Fibroblast of mammary gland (primary cell): ENCODE measurements at regions not wholly inside any gene's neighbourhood (a gene's known extent, or its start where the extent isn't known, plus 50 kb on each side); places are given as distances from the start of the nearest gene placed in this dataset.

ENCODE experiments used
- DNase-seq: peaks from one replicate; pipeline ENCODE4 v3.0.0-alpha.2; 2010; ENCODE audit warnings: low read depth
- H3K4me3 ChIP-seq: 2 replicates; pipeline ENCODE4 v1.5.1; 2011; ENCODE audit warnings: low read depth, mild to moderate bottlenecking, low read length, moderate library complexity; ENCODE audit not compliant: control insufficient read depth
- TF ChIP-seq, protein P1 (sequence below): conservative IDR thresholded peaks from 2 replicates; pipeline ENCODE4 v1.5.1; 2011; ENCODE audit warnings: low read depth, low read length, inconsistent platforms; ENCODE audit not compliant: control insufficient read depth, insufficient read depth

DNA sequence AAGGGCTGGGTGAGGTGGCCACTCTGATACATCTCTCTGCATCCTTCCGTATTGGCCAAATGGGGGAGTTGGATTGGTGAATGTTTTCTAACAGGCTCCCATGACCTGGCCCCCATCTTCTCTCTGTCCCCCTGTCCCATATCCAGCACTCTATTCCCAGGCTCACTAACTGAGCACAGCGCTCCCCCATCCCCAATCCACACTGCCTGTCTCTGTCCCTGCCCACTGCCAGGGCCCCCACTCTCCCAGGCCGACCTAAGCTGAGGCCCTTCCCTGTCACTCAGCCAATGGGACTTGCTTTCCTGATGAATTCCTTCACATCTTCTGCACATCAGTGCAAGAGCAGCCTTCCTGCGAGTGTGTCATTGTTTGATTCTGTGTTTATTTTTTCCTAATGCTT lies 216.8 kb upstream of the MYT1L start:
- no peak for DNase-seq
- H3K4me3 ChIP-seq = no peak overlapping the region
- TF ChIP-seq, protein P1, sequence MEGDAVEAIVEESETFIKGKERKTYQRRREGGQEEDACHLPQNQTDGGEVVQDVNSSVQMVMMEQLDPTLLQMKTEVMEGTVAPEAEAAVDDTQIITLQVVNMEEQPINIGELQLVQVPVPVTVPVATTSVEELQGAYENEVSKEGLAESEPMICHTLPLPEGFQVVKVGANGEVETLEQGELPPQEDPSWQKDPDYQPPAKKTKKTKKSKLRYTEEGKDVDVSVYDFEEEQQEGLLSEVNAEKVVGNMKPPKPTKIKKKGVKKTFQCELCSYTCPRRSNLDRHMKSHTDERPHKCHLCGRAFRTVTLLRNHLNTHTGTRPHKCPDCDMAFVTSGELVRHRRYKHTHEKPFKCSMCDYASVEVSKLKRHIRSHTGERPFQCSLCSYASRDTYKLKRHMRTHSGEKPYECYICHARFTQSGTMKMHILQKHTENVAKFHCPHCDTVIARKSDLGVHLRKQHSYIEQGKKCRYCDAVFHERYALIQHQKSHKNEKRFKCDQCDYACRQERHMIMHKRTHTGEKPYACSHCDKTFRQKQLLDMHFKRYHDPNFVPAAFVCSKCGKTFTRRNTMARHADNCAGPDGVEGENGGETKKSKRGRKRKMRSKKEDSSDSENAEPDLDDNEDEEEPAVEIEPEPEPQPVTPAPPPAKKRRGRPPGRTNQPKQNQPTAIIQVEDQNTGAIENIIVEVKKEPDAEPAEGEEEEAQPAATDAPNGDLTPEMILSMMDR = no peak

DNA sequence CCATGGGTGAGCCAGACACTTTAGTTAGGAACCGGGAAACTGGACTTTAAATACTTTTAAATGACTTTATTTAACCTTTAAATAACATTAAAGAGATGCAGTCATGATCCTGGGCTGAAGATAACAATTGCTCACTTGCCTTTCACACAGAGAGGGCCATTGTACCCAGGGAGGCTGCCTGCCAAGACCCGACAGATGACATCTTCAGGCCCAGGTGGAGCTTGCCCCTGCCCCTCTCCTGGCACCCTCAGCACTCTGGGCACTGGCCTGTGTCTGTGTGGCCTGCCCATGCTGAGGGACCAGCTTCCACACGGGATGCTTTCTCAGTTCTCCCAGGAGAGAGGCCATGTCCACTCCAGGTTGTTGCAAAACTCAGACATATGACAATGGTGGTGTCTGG lies 216.4 kb upstream of the MYT1L start:
- H3K4me3 ChIP-seq = no peak overlapping the region
- no peak for DNase-seq
- TF ChIP-seq, protein P1 = no peak

DNA sequence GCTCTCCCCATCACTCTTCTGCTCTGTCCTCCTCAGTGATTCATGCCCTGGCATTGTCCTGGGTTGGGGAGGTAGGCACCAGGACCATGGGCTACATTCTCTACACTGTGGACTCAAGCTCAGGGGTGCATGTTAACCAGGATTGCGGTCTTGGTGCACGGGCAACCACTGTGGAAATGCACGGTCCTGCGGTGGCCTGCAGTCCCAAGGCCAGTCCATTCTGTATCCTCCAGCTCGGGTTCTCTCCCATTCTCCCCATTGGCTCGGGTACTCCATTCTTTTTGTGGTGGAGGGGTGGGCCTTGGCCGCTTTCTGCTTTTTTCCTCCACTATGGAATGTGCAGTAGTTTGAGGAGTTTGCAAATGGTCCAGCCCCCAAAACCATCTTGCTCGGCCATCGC lies 215.0 kb upstream of the MYT1L start:
- DNase-seq = no peak
- H3K4me3 ChIP-seq = no peak overlapping the region
- TF ChIP-seq, protein P1 = no peak

DNA sequence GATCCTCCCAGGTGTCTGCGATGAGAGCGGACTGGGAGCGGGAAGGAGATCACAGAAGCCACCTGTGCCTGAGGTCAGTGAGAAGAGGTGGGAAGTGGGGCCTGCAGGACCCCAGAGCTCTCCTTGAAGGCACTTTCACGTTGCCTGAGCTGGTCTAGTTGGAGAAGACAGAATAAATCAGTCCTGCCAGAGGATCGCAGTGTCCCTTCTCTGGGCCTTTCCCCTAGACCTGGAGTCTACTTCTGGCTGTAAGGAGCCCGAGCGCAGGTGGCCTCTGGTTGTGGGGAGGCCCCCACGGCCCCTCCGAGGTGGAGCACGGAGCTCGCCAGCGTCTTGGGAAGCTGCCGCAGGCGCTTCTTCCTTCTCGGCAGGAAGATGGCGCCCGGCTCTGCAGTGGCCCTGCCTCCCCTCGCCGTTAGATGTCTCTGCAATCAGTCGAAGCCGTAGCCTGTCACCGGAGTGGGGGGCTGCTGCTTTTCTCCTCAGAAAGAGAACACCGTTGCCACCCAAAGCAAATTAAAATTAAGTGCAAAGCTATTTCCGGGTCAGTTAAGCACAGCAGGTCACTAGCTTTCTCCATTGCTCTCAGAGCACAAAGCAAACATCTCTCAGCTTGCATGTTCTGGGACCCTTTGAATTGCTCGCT lies 212.0 kb upstream of the MYT1L start:
- TF ChIP-seq, protein P1 = no peak
- H3K4me3 ChIP-seq = no peak overlapping the region
- DNase-seq = no peak

DNA sequence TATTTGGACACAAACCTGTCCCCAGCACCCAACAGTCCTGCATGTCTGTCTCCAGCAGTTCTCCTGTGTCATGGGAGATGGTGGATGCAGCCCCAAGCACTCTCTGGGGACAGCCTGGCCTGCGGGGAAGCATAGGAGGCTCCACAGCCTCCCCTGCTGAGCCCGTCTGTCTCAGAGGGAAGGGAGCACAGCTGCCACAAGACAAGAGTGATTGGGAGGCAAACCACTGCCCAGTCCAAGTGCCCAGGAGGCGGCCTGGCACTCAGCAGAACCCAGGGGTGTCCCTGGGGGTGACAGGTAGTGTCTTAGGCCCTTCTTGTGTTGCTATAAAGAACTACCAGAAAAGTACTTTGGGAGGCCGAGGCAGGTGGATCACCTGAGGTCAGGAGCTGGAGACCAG lies 211.2 kb upstream of the MYT1L start:
- TF ChIP-seq, protein P1 = no peak
- no peak overlapping the region for H3K4me3 ChIP-seq

DNA sequence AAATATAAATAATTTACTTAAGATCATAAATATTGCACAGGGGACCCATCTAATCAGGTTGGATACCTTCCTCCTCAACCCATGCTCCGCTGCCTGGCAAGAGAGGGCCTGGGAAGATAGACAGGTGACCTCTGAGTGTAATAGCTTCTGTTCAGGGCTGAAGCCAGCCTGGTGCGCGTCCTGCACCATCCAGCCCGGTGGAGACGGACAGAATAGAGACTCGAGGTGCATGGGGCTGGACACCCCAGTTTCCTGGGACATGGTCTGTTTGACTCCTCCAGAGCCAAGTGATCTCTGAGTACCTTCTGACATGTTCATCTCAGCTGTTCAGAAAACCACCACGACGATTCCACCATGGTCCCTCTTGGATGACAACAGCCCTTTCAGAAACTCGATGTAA lies 209.3 kb upstream of the MYT1L start:
- TF ChIP-seq, protein P1 = no peak
- no peak for DNase-seq
- no peak overlapping the region for H3K4me3 ChIP-seq

More for the DNA sequence above, 211.2 kb upstream of the MYT1L start:
- no peak for DNase-seq
